Neuron (in vitro differentiated cells): ENCODE measurements at regions not wholly inside any gene's neighbourhood (a gene's known extent, or its start where the extent isn't known, plus 50 kb on each side); places are given as distances from the start of the nearest gene placed in this dataset.

Experiments
- H2AFZ ChIP-seq: one replicate; pipeline ENCODE4 v1.6.1; 2013; ENCODE audit warnings: low read depth, mild to moderate bottlenecking, inconsistent platforms, low read length, moderate library complexity
- H3K27me3 ChIP-seq: one replicate; pipeline ENCODE4 v1.6.1; 2013; ENCODE audit warnings: low read length; ENCODE audit not compliant: insufficient read depth
- H3K36me3 ChIP-seq: one replicate; pipeline ENCODE4 v1.6.1; 2013; ENCODE audit warnings: low read length; ENCODE audit not compliant: insufficient read depth
- H3K4me1 ChIP-seq: one replicate; pipeline ENCODE4 v1.6.1; 2013; ENCODE audit warnings: low read length; ENCODE audit not compliant: insufficient read depth
- H3K4me3 ChIP-seq: 2 replicates; pipeline ENCODE4 v1.5.1; 2013; ENCODE audit warnings: mild to moderate bottlenecking, low read length, moderate library complexity
- H3K9me3 ChIP-seq: one replicate; pipeline ENCODE4 v1.6.1; 2013; ENCODE audit warnings: low read length

DNA sequence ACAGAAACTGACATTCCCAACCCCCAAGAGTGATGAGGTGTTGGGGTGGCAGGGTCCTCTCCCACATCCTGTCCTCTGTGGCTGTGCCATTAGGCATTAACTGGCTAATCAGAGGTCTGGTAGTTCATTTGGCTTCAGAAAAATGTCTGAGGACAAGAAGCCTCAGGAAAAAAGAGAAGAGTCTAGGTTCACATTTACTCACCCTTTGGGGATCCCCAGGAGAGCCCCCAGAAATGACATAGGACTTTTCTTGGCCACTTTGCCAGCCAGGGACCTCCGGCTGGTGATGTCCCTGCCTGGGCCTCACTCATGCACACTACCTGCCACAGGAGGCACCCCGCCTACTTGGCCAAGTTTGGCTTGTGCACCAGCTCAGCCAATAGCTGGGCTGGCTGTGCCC, 173.0 kb downstream of the RBM46 start:
- Histone ChIP-seq H3K4me3 (no peak overlapping the region), H3K27me3 (no peaks in the 10 kb centered on the region), H3K36me3 (no peaks in the 10 kb centered on the region), H2AFZ (no peak overlapping the region), H3K4me1 (no peaks in the 10 kb centered on the region), H3K9me3 (no peaks in the 10 kb centered on the region)

DNA sequence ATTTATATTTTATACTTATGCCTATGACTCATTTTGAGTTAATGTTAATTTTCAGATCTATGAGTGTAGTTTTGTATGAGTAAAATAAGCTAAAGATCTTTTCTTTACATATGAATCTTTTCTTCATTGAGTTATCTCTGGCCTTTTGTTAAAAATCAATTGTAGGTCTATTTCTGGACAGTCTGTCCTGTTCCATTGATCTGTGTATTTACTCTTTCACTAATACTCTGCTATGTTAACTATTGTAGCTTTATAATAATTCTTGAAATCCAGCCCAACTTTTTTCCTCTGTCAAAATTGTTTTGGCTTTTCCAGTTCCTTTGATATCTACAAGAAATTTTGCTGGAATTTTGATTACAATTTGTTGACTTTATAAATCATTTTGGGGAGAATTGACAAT, 177.0 kb downstream of the RBM46 start:
- H3K4me3 ChIP-seq, result no peak overlapping the region
- H3K4me1 ChIP-seq, result no peaks in the 10 kb centered on the region
- no peak overlapping the region for H2AFZ ChIP-seq
- H3K9me3 ChIP-seq, result no peaks in the 10 kb centered on the region
- no peaks in the 10 kb centered on the region for H3K27me3 ChIP-seq
- H3K36me3 ChIP-seq, result no peaks in the 10 kb centered on the region

- Histone ChIP-seq H3K36me3 (no peaks in the 10 kb centered on the region), H3K9me3 (no peaks in the 10 kb centered on the region), H2AFZ (no peak overlapping the region), H3K4me1 (no peaks in the 10 kb centered on the region), H3K4me3 (no peak overlapping the region), H3K27me3 (no peaks in the 10 kb centered on the region)
Observed at GRCh38 chr4:154958621-154959358, 177.7 kb downstream of the RBM46 start.

GRCh38 chr4:154959756-154960155, 178.7 kb downstream of the RBM46 start:
- no peaks in the 10 kb centered on the region for H3K4me1 ChIP-seq
- H3K36me3 ChIP-seq, result no peaks in the 10 kb centered on the region
- H2AFZ ChIP-seq, result no peak overlapping the region
- H3K27me3 ChIP-seq, result no peaks in the 10 kb centered on the region
- no peak overlapping the region for H3K4me3 ChIP-seq
- no peaks in the 10 kb centered on the region for H3K9me3 ChIP-seq

DNA sequence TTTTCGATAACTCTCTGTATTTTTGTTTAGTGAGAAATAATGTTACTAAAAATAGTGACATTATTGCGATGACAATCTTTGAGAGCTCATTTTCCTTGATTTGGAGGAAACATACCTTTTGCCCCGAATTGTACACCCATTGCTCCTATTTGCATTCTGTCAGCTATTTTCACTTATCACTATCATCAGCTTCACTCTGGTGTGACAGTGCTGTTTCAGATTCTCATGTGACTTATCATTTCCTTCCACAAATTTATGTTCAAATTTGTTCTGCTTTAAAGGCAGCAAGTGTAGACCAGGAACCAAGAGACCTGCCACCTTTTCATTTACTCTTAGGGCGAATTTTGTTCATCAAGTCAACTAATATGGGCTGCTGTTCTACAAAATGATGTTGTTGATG, 179.4 kb downstream of the RBM46 start:
- no peak overlapping the region for H3K4me3 ChIP-seq
- no peaks in the 10 kb centered on the region for H3K9me3 ChIP-seq
- H3K4me1 ChIP-seq, result no peaks in the 10 kb centered on the region
- H3K36me3 ChIP-seq, result no peaks in the 10 kb centered on the region
- H2AFZ ChIP-seq, result no peak overlapping the region
- no peaks in the 10 kb centered on the region for H3K27me3 ChIP-seq

- Histone ChIP-seq H3K4me1 (no peaks in the 10 kb centered on the region), H3K27me3 (no peaks in the 10 kb centered on the region), H2AFZ (no peak overlapping the region), H3K4me3 (no peak overlapping the region), H3K9me3 (no peaks in the 10 kb centered on the region), H3K36me3 (no peaks in the 10 kb centered on the region)
Observed at GRCh38 chr4:154961263-154961662, 180.2 kb downstream of the RBM46 start.

GRCh38 chr4:154973244-154974035, 192.4 kb downstream of the RBM46 start:
- Histone ChIP-seq H3K4me3 (no peak overlapping the region), H3K36me3 (no peaks in the 10 kb centered on the region), H3K9me3 (no peaks in the 10 kb centered on the region)

GRCh38 chr4:154977228-154977627, 196.2 kb downstream of the RBM46 start:
- H3K4me1 ChIP-seq, result no peaks in the 10 kb centered on the region
- no peak overlapping the region for H2AFZ ChIP-seq
- no peaks in the 10 kb centered on the region for H3K9me3 ChIP-seq
- H3K4me3 ChIP-seq, result no peak overlapping the region
- H3K27me3 ChIP-seq, result no peaks in the 10 kb centered on the region
- H3K36me3 ChIP-seq, result no peaks in the 10 kb centered on the region

More at GRCh38 chr4:154973244-154974035, 192.4 kb downstream of the RBM46 start:
- Histone ChIP-seq H3K4me1 (no peaks in the 10 kb centered on the region), H2AFZ (no peak overlapping the region), H3K27me3 (no peaks in the 10 kb centered on the region)

DNA sequence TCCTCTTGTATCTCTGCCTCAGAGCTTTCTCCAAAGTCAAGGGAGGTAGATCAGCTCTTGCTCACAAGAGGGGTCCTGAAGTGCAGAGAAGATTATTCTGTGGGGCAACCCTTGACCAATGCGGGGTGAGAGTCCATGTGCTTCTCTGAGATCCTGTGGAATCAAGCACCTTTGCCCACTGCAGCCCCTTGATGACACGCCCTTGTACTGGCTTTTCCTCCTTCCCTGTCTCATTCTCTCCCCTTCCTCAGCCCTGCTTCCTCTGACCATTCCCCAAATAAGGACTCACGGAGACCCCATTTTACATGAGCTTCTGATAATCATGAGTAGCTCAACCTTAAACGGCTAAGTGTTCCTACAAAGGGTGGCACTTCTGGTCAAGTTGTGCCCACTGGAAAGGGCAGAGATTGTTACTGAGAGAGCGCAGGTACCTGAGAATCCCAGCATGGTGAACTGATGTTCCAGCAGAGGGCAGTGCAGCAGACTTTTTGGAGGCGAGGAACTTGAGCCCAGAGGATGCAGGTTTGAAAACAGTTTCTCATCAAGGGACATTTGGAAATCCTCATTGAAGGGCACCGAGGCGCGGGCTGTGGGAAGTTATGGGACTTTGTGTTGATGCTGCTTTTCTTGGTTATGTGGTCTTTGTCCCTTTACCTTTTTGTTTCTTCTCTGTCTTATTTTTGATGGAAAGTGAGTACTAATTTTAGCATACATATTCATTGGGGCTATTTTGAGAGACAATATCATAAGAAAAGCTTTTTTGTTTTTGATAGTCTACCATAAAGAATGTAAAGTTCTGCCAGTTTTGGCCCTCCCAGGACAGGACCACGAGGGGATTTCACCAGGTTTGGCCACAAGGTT, 201.3 kb downstream of the RBM46 start:
- H3K27me3 ChIP-seq, result no peaks in the 10 kb centered on the region
- H3K4me3 ChIP-seq, result no peak overlapping the region
- no peaks in the 10 kb centered on the region for H3K9me3 ChIP-seq
- H2AFZ ChIP-seq, result no peak overlapping the region
- H3K4me1 ChIP-seq, result no peaks in the 10 kb centered on the region
- no peaks in the 10 kb centered on the region for H3K36me3 ChIP-seq

- H3K9me3 ChIP-seq, result no peaks in the 10 kb centered on the region
- H3K36me3 ChIP-seq, result no peaks in the 10 kb centered on the region
- H3K4me3 ChIP-seq, result no peak overlapping the region
- H2AFZ ChIP-seq, result no peak overlapping the region
- no peaks in the 10 kb centered on the region for H3K4me1 ChIP-seq
- H3K27me3 ChIP-seq, result no peaks in the 10 kb centered on the region
Observed at GRCh38 chr4:154983714-154984113, 202.6 kb downstream of the RBM46 start.

DNA sequence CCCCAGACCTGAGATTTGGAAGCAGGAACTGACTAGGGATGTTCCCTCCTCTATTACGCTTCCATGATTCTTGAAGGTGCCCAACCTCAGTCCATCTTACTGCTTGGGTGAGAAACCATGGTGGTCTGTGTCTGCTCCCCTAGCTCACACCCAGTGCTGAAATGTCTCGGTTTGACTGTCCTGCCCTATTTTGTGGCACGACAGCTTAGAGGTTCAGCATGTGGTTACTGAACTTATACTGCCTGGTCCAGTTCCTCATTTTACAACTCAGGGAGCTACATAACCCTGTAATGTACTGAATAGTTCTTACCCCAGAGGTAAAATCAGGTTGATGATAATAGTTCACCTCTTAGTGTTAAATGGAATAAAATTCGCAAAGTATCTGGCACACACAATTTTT, 203.1 kb downstream of the RBM46 start:
- H3K36me3 ChIP-seq, result no peaks in the 10 kb centered on the region
- no peaks in the 10 kb centered on the region for H3K27me3 ChIP-seq
- H2AFZ ChIP-seq, result no peak overlapping the region
- no peak overlapping the region for H3K4me3 ChIP-seq
- H3K9me3 ChIP-seq, result no peaks in the 10 kb centered on the region
- no peaks in the 10 kb centered on the region for H3K4me1 ChIP-seq

DNA sequence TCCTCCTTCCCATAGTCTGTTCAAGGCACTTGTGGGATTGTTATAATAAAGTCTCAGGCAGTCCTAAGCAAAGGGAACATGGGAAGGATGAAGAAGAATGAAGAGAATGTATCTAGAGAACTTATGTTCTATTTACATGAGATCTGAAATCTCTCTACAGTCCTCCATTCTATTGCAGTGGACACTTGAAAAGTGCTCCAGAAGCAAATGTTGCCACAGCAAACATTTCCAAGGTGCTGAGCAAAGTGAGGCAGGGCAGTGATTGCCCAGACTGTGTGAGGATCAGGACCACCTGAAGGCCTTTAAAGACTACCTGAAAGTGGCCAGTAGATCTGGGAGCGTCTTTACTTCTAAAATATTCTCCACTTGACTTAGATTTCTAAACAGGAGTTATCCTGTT, 203.5 kb downstream of the RBM46 start:
- Histone ChIP-seq H3K4me1 (no peaks in the 10 kb centered on the region), H3K4me3 (no peak overlapping the region), H2AFZ (no peak overlapping the region), H3K9me3 (no peaks in the 10 kb centered on the region), H3K27me3 (no peaks in the 10 kb centered on the region), H3K36me3 (no peaks in the 10 kb centered on the region)

DNA sequence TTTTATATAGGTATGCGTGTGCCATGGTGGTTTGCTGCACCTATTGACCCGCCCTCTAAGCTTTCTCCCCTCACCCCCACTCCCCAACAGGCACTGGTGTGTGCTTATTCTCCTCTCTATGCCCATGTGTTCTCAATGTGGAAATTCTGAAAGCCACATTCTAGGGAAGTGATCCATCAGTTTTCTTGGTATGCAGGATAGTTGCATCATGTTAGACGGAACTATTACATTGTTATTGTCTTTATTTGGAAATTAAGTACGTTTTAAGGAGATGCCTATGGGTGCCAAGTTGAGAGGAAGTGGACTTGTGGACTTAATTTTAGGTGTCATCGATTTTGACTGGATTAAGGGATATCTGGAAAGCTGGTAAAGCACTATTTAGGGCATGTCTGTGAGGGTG, 204.6 kb downstream of the RBM46 start:
- Histone ChIP-seq H3K9me3 (no peaks in the 10 kb centered on the region), H3K36me3 (no peaks in the 10 kb centered on the region), H2AFZ (no peak overlapping the region), H3K27me3 (no peaks in the 10 kb centered on the region), H3K4me3 (no peak overlapping the region), H3K4me1 (no peaks in the 10 kb centered on the region)
